ENCODE measurements at regions not wholly inside any gene's neighbourhood (a gene's known extent, or its start where the extent isn't known, plus 50 kb on each side); places are given as distances from the start of the nearest gene placed in this dataset.

GRCh38 chr10:4691776-4692175 lies 134.2 kb upstream of the AKR1E2 start:
- Histone ChIP-seq H3K9me3 (ENCODE audit: control insufficient read depth, insufficient read depth, low read length) (no peaks in the 10 kb centered on the region), H3K4me1 (ENCODE audit: control insufficient read depth, insufficient read depth, low read length) (no peaks in the 10 kb centered on the region), H3K27me3 (ENCODE audit: control insufficient read depth, insufficient read depth, low read length) (no peaks in the 10 kb centered on the region), H3K4me3 (ENCODE audit: low read length) (no peak overlapping the region), H3K36me3 (ENCODE audit: control insufficient read depth, insufficient read depth, low read length) (no peaks in the 10 kb centered on the region), H3K27ac (ENCODE audit: low read length) (no peak overlapping the region)
- no CpG with 5 or more reads among the region's 5 CpGs for WGBS (ENCODE audit: insufficient coverage, insufficient read length)
- DNase-seq (ENCODE audit: low read depth, low spot score), result no peak

DNA sequence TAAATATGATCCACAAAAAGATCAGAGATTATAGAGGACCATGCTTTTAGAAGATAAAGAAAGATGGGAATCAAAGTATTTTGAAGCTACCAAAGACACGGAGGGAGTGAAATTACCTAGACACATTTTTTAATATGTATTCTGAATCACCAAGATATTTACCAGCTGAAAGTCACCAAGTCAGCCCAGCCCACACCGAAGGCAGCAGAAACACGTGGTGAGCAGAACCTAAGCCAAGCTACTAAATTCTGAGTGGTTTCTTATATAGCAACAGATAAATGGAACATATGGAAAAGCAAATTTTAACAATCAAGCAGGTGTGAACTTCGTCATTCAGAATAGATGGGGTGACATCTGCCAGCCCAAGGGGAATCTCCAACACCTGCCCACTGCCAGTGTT lies 134.7 kb upstream of the AKR1E2 start:
- no peak for DNase-seq (ENCODE audit: low read depth, low spot score)
- H3K27me3 ChIP-seq (ENCODE audit: control insufficient read depth, insufficient read depth, low read length), result no peaks in the 10 kb centered on the region
- H3K9me3 ChIP-seq (ENCODE audit: control insufficient read depth, insufficient read depth, low read length), result no peaks in the 10 kb centered on the region
- H3K36me3 ChIP-seq (ENCODE audit: control insufficient read depth, insufficient read depth, low read length), result no peaks in the 10 kb centered on the region
- no peak overlapping the region for H3K4me3 ChIP-seq (ENCODE audit: low read length)
- no peak overlapping the region for H3K27ac ChIP-seq (ENCODE audit: low read length)
- no peaks in the 10 kb centered on the region for H3K4me1 ChIP-seq (ENCODE audit: control insufficient read depth, insufficient read depth, low read length)
- no CpG with 5 or more reads among the region's 4 CpGs for WGBS (ENCODE audit: insufficient coverage, insufficient read length)

DNA sequence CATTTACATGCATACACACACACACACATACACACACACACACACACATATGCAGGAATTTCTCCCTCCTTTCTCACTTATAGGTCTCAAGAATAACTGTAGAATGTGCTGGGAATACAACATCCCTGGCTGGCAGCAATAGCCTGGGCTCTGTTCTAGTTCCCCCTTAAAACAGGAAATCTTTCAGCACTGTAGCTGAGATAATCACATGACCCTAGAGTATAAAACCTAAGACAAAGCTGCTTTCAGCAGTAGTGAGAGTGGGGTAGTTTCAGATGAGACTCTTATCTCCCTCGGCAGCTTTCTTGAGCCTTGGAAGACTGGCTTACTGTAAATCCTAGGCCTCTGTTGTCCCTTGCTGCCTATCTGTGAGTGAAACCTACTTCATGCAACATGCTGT lies 137.4 kb upstream of the AKR1E2 start:
- Histone ChIP-seq H3K4me1 (ENCODE audit: control insufficient read depth, insufficient read depth, low read length) (no peaks in the 10 kb centered on the region), H3K27me3 (ENCODE audit: control insufficient read depth, insufficient read depth, low read length) (no peaks in the 10 kb centered on the region), H3K4me3 (ENCODE audit: low read length) (no peak overlapping the region), H3K36me3 (ENCODE audit: control insufficient read depth, insufficient read depth, low read length) (no peaks in the 10 kb centered on the region), H3K27ac (ENCODE audit: low read length) (no peak overlapping the region), H3K9me3 (ENCODE audit: control insufficient read depth, insufficient read depth, low read length) (no peaks in the 10 kb centered on the region)
- DNase-seq (ENCODE audit: low read depth, low spot score), result no peak
- no CpG with 5 or more reads among the region's 1 CpG for WGBS (ENCODE audit: insufficient coverage, insufficient read length)

- Histone ChIP-seq H3K27me3 (ENCODE audit: control insufficient read depth, insufficient read depth, low read length) (no peaks in the 10 kb centered on the region), H3K9me3 (ENCODE audit: control insufficient read depth, insufficient read depth, low read length) (no peaks in the 10 kb centered on the region), H3K36me3 (ENCODE audit: control insufficient read depth, insufficient read depth, low read length) (no peaks in the 10 kb centered on the region), H3K4me1 (ENCODE audit: control insufficient read depth, insufficient read depth, low read length) (no peaks in the 10 kb centered on the region), H3K27ac (ENCODE audit: low read length) (no peak overlapping the region), H3K4me3 (ENCODE audit: low read length) (no peak overlapping the region)
- WGBS (ENCODE audit: insufficient coverage, insufficient read length), result no CpG with 5 or more reads among the region's 3 CpGs
- DNase-seq (ENCODE audit: low read depth, low spot score), result no peak
Observed at GRCh38 chr10:4688168-4688567, 137.8 kb upstream of the AKR1E2 start.

- no CpG with 5 or more reads among the region's 3 CpGs for WGBS (ENCODE audit: insufficient coverage, insufficient read length)
Observed at GRCh38 chr10:4687397-4687796, 138.6 kb upstream of the AKR1E2 start.

DNA sequence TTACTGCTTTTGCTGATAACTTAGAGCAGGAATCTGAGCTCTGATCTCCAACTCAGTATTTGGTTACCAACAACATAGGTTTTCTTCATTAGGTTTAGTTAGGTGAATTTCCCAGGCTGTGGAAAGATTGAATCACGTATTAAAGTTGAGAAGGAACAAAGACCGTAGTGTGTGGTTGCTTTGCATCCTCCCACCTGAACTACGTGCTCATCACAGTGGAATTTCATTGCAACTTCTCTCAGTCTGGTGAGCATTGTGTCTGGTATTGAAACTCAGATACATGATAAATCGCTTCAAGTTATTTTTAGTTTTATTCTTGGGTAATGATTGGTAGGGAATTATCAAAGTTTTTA lies 139.4 kb upstream of the AKR1E2 start:
- H3K27ac ChIP-seq (ENCODE audit: low read length), result no peak overlapping the region
- no peaks in the 10 kb centered on the region for H3K4me1 ChIP-seq (ENCODE audit: control insufficient read depth, insufficient read depth, low read length)
- no peak overlapping the region for H3K4me3 ChIP-seq (ENCODE audit: low read length)
- no peaks in the 10 kb centered on the region for H3K9me3 ChIP-seq (ENCODE audit: control insufficient read depth, insufficient read depth, low read length)
- no peaks in the 10 kb centered on the region for H3K27me3 ChIP-seq (ENCODE audit: control insufficient read depth, insufficient read depth, low read length)
- no CpG with 5 or more reads among the region's 4 CpGs for whole genome bisulfite sequencing (ENCODE audit: insufficient coverage, insufficient read length)
- H3K36me3 ChIP-seq (ENCODE audit: control insufficient read depth, insufficient read depth, low read length), result no peaks in the 10 kb centered on the region
- DNase-seq (ENCODE audit: low read depth, low spot score), result no peak

More at GRCh38 chr10:4687397-4687796, 138.6 kb upstream of the AKR1E2 start:
- H3K4me1 ChIP-seq (ENCODE audit: control insufficient read depth, insufficient read depth, low read length), result no peaks in the 10 kb centered on the region
- no peaks in the 10 kb centered on the region for H3K27me3 ChIP-seq (ENCODE audit: control insufficient read depth, insufficient read depth, low read length)
- no peak overlapping the region for H3K4me3 ChIP-seq (ENCODE audit: low read length)
- H3K36me3 ChIP-seq (ENCODE audit: control insufficient read depth, insufficient read depth, low read length), result no peaks in the 10 kb centered on the region
- H3K27ac ChIP-seq (ENCODE audit: low read length), result no peak overlapping the region
- no peak for DNase-seq (ENCODE audit: low read depth, low spot score)
- no peaks in the 10 kb centered on the region for H3K9me3 ChIP-seq (ENCODE audit: control insufficient read depth, insufficient read depth, low read length)

DNA sequence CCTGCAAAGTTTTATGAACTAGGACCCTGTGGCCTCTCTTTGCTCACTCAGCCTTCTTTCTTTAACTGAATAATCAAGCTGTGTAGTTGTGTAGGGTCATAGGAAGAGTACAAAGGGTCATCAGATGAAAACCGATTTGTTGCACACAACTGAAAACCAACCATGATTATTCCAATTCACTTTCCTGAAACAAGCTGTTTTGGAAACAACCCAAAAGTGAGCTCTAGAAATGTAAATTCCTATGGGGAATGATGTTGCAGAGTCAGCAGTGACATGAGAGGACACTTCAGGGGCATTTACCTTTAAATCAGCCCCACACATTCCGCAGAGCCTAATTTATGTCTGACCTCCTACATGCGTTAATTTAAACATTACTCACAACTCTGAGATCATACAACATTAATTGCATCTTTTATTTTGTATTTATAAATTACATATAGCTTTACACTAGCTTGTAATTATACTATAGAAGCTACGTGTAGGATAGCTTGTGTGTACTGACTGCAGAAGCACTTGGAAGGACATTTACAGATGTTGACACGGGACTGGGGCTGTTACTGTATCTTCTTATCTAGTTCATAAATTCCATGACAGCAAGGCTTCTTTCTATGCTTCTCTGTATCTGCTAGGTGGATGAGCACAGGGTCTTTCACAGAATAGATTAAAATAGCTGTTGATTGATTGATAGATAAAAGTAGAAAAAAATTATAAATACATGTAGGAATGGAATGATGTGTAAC lies 139.9 kb upstream of the AKR1E2 start:
- Histone ChIP-seq H3K36me3 (ENCODE audit: control insufficient read depth, insufficient read depth, low read length) (no peaks in the 10 kb centered on the region), H3K27me3 (ENCODE audit: control insufficient read depth, insufficient read depth, low read length) (no peaks in the 10 kb centered on the region), H3K9me3 (ENCODE audit: control insufficient read depth, insufficient read depth, low read length) (no peaks in the 10 kb centered on the region), H3K4me1 (ENCODE audit: control insufficient read depth, insufficient read depth, low read length) (no peaks in the 10 kb centered on the region), H3K4me3 (ENCODE audit: low read length) (no peak overlapping the region), H3K27ac (ENCODE audit: low read length) (no peak overlapping the region)
- no peak for DNase-seq (ENCODE audit: low read depth, low spot score)
- no CpG with 5 or more reads among the region's 5 CpGs for WGBS (ENCODE audit: insufficient coverage, insufficient read length)

GRCh38 chr10:4685491-4685890 lies 140.5 kb upstream of the AKR1E2 start:
- Histone ChIP-seq H3K36me3 (ENCODE audit: control insufficient read depth, insufficient read depth, low read length) (no peaks in the 10 kb centered on the region), H3K27me3 (ENCODE audit: control insufficient read depth, insufficient read depth, low read length) (no peaks in the 10 kb centered on the region), H3K9me3 (ENCODE audit: control insufficient read depth, insufficient read depth, low read length) (no peaks in the 10 kb centered on the region), H3K4me3 (ENCODE audit: low read length) (no peak overlapping the region), H3K4me1 (ENCODE audit: control insufficient read depth, insufficient read depth, low read length) (no peaks in the 10 kb centered on the region), H3K27ac (ENCODE audit: low read length) (no peak overlapping the region)
- no peak for DNase-seq (ENCODE audit: low read depth, low spot score)
- no CpG with 5 or more reads among the region's 3 CpGs for WGBS (ENCODE audit: insufficient coverage, insufficient read length)

- Histone ChIP-seq H3K27ac (ENCODE audit: low read length) (no peak overlapping the region), H3K27me3 (ENCODE audit: control insufficient read depth, insufficient read depth, low read length) (no peaks in the 10 kb centered on the region), H3K36me3 (ENCODE audit: control insufficient read depth, insufficient read depth, low read length) (no peaks in the 10 kb centered on the region), H3K4me1 (ENCODE audit: control insufficient read depth, insufficient read depth, low read length) (no peaks in the 10 kb centered on the region), H3K9me3 (ENCODE audit: control insufficient read depth, insufficient read depth, low read length) (no peaks in the 10 kb centered on the region), H3K4me3 (ENCODE audit: low read length) (no peak overlapping the region)
- no peak for DNase-seq (ENCODE audit: low read depth, low spot score)
Observed at GRCh38 chr10:4684434-4684833, 141.6 kb upstream of the AKR1E2 start.

DNA sequence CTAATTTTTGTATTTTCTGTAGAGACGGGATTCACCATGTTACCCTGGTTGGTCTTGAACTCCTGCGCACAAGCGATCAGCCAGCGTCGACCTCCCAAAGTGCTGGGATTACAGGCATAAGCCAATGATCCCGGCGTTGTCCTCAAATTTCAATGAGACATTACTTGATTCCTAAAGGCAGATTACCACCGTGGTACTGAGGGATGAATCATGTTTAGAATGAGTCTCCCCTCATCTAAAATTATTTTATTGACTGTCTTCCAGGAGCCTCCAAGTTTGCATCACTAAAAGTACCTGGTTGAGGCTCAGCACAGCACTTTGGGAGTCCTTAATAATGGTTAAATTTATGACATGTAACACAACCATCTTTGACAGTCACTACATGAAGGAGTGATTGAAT lies 142.2 kb upstream of the AKR1E2 start:
- H3K27ac ChIP-seq (ENCODE audit: low read length), result no peak overlapping the region
- no peak for DNase-seq (ENCODE audit: low read depth, low spot score)
- no peaks in the 10 kb centered on the region for H3K9me3 ChIP-seq (ENCODE audit: control insufficient read depth, insufficient read depth, low read length)
- H3K36me3 ChIP-seq (ENCODE audit: control insufficient read depth, insufficient read depth, low read length), result no peaks in the 10 kb centered on the region
- no peak overlapping the region for H3K4me3 ChIP-seq (ENCODE audit: low read length)
- WGBS (ENCODE audit: insufficient coverage, insufficient read length), result no CpG with 5 or more reads among the region's 8 CpGs
- no peaks in the 10 kb centered on the region for H3K4me1 ChIP-seq (ENCODE audit: control insufficient read depth, insufficient read depth, low read length)
- H3K27me3 ChIP-seq (ENCODE audit: control insufficient read depth, insufficient read depth, low read length), result no peaks in the 10 kb centered on the region

GRCh38 chr10:4683137-4683536 lies 142.9 kb upstream of the AKR1E2 start:
- WGBS (ENCODE audit: insufficient coverage, insufficient read length), result no CpG with 5 or more reads among the region's 2 CpGs
- Histone ChIP-seq H3K36me3 (ENCODE audit: control insufficient read depth, insufficient read depth, low read length) (no peaks in the 10 kb centered on the region), H3K4me3 (ENCODE audit: low read length) (no peak overlapping the region), H3K4me1 (ENCODE audit: control insufficient read depth, insufficient read depth, low read length) (no peaks in the 10 kb centered on the region), H3K27me3 (ENCODE audit: control insufficient read depth, insufficient read depth, low read length) (no peaks in the 10 kb centered on the region), H3K27ac (ENCODE audit: low read length) (no peak overlapping the region), H3K9me3 (ENCODE audit: control insufficient read depth, insufficient read depth, low read length) (no peaks in the 10 kb centered on the region)
- DNase-seq (ENCODE audit: low read depth, low spot score), result no peak
